OCI-LY1 (cell line): ENCODE measurements at regions not wholly inside any gene's neighbourhood (a gene's known extent, or its start where the extent isn't known, plus 50 kb on each side); places are given as distances from the start of the nearest gene placed in this dataset.

ENCODE experiments used
- EZH2 ChIP-seq: fragments of 200-600 bp; sonication (generic), shearing (Covaris generic); IDR thresholded peaks from 2 replicates; pipeline ENCODE4 v1.8.0; 2017; ENCODE audit warnings: borderline replicate concordance, mixed run types, mild to moderate bottlenecking, antibody characterized with exemption, low read length, moderate library complexity, mixed read lengths
- TF ChIP-seq, protein P1 (sequence below): fragments of 200-600 bp; sonication (generic), shearing (Covaris generic); IDR thresholded peaks from 2 replicates; pipeline ENCODE4 v1.5.1; 2017; ENCODE audit warnings: mild to moderate bottlenecking, antibody characterized with exemption, low read length, moderate library complexity, mixed read lengths

DNA sequence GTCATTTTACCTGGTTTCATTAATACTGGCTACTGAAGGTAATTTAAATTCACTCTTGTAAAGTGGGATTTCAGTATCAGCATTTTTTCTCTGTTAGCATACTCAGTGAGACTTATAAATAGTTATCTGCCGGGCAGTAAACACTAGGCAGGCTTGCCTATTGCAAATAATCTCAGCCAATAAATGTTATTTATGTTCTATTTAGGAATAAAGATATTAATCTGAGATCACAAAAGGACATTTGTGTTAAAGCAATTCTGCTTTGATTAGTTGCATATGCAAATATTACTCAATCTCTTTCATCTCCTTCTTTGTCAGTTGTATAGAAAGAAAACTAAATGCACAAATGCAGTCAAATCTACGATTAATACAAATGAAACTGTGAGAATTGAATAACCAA lies 827.8 kb downstream of the TLE4 start:
- no peak for TF ChIP-seq EZH2
- TF ChIP-seq, protein P1, sequence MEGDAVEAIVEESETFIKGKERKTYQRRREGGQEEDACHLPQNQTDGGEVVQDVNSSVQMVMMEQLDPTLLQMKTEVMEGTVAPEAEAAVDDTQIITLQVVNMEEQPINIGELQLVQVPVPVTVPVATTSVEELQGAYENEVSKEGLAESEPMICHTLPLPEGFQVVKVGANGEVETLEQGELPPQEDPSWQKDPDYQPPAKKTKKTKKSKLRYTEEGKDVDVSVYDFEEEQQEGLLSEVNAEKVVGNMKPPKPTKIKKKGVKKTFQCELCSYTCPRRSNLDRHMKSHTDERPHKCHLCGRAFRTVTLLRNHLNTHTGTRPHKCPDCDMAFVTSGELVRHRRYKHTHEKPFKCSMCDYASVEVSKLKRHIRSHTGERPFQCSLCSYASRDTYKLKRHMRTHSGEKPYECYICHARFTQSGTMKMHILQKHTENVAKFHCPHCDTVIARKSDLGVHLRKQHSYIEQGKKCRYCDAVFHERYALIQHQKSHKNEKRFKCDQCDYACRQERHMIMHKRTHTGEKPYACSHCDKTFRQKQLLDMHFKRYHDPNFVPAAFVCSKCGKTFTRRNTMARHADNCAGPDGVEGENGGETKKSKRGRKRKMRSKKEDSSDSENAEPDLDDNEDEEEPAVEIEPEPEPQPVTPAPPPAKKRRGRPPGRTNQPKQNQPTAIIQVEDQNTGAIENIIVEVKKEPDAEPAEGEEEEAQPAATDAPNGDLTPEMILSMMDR: no peak
